ENCODE measurements at regions not wholly inside any gene's neighbourhood (a gene's known extent, or its start where the extent isn't known, plus 50 kb on each side); places are given as distances from the start of the nearest gene placed in this dataset.

GRCh38 chr4:137463377-137464003 lies 68.8 kb downstream of the PCDH18 start:
- TF ChIP-seq POLR2AphosphoS5 (IDR thresholded peaks at IDR 0.05; ENCODE audit: low read depth), result no peak
- TF ChIP-seq CTCF (IDR thresholded peaks at IDR 0.05; ENCODE audit: insufficient read depth, low read length), result no peak

Data from HL-60 (cell line).